ENCODE measurements at regions not wholly inside any gene's neighbourhood (a gene's known extent, or its start where the extent isn't known, plus 50 kb on each side); places are given as distances from the start of the nearest gene placed in this dataset.

DNA sequence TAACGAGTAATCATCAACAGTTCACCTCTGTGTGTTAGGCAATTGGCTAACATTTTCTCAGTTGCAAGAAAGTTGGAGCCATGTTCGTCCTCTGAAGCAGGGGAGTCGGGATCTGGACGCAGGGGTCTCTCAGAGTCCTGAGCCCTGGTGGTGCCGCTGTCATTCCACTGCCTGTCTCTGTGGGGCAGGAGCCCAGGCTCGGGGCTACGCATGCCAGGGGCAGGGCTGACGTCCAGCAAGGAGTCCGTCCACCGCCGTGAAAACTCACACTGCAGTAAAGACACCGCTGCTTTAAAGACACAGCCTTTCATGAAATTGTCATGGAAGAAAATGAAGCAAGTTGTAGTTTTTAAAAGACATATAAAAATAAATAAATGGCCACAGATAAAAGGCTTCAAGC is 571.1 kb upstream of the SOX11 start:
- Histone ChIP-seq H3K4me3 (no peak overlapping the region), H3K9me3 (no peaks in the 10 kb centered on the region), H3K27ac (no peak overlapping the region), H3K27me3 (no peaks in the 10 kb centered on the region), H3K36me3 (ENCODE audit: low read depth, missing control alignments) (no peaks in the 10 kb centered on the region), H3K4me1 (no peaks in the 10 kb centered on the region)
- intact Hi-C loops (cut with DNase I; ENCODE audit: low total_unique reads): no loop called here
- no peak for DNase-seq
- TF ChIP-seq, protein P1, sequence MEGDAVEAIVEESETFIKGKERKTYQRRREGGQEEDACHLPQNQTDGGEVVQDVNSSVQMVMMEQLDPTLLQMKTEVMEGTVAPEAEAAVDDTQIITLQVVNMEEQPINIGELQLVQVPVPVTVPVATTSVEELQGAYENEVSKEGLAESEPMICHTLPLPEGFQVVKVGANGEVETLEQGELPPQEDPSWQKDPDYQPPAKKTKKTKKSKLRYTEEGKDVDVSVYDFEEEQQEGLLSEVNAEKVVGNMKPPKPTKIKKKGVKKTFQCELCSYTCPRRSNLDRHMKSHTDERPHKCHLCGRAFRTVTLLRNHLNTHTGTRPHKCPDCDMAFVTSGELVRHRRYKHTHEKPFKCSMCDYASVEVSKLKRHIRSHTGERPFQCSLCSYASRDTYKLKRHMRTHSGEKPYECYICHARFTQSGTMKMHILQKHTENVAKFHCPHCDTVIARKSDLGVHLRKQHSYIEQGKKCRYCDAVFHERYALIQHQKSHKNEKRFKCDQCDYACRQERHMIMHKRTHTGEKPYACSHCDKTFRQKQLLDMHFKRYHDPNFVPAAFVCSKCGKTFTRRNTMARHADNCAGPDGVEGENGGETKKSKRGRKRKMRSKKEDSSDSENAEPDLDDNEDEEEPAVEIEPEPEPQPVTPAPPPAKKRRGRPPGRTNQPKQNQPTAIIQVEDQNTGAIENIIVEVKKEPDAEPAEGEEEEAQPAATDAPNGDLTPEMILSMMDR (IDR thresholded peaks at IDR 0.05): no peak
- no peak for TF ChIP-seq POLR2A (IDR thresholded peaks at IDR 0.05)
- 25 to 34% methylated on average over 11 to 12 of the region's 12 CpGs for whole genome bisulfite sequencing, 2 donors

DNA sequence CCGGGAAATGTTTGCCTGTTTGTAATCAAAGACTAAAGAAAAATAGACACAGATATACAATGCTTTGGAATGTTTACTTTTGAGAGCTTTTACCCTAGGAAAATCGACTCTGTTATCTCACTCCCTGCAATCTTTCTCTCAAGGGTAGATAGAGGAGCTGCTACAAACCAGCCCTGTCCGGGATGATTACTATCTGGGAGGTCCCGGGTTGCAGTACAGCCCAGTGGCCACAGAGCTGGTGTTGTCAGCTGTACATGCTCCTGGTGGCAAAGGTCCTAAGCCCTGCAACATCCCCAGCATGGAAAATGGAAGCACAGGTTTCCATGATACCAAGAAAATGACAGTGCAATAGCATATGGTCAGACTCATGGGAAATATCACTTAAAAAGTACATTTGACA is 570.5 kb upstream of the SOX11 start:
- Histone ChIP-seq H3K4me1 (no peaks in the 10 kb centered on the region), H3K9me3 (no peaks in the 10 kb centered on the region), H3K36me3 (ENCODE audit: low read depth, missing control alignments) (no peaks in the 10 kb centered on the region), H3K27ac (no peak overlapping the region), H3K4me3 (no peak overlapping the region), H3K27me3 (no peaks in the 10 kb centered on the region)
- WGBS, 2 donors: 13 to 19% methylated on average over 4 of the region's 4 CpGs
- DNase-seq: no peak
- intact Hi-C loops (cut with DNase I; ENCODE audit: low total_unique reads): no loop called here
- no peak for TF ChIP-seq POLR2A (IDR thresholded peaks at IDR 0.05)
- TF ChIP-seq, protein P1 (IDR thresholded peaks at IDR 0.05): no peak

DNA sequence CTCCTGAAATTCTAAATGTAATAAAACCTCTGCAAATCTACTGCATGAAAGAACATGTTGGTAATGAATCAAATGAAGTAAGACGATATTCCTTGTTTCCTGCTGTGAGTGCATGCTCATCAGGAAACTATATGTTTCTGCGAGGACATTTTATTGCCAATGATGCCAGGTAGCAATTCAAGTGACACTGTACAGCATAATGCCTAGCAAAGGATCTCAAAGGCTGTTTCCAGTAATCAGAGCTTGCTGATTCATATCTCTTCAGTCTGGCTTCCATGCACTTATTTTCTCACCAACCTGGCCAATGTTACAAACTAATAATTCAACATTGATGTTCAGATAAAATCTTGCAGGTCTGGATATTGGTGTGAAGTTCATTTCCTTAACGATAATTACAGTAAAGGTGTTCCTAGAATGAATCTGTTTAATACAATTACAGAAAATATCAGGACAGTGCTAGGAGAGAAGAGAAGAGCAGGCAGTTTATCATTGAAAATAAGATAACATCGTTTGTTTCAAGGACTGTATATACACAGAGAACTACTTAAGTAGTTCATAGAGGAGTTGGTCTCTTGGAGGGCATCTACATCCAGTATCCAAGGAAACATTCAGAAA is 568.5 kb upstream of the SOX11 start:
- intact Hi-C loops (cut with DNase I; ENCODE audit: low total_unique reads): no loop called here
- Histone ChIP-seq H3K4me3 (no peak overlapping the region), H3K9me3 (no peaks in the 10 kb centered on the region), H3K27me3 (no peaks in the 10 kb centered on the region), H3K36me3 (ENCODE audit: low read depth, missing control alignments) (no peaks in the 10 kb centered on the region), H3K4me1 (no peaks in the 10 kb centered on the region), H3K27ac (no peak overlapping the region)
- WGBS, 2 donors: 65 to 78% methylated on average over 4 of the region's 4 CpGs
- TF ChIP-seq, protein P1 (IDR thresholded peaks at IDR 0.05): no peak
- no peak for DNase-seq

DNA sequence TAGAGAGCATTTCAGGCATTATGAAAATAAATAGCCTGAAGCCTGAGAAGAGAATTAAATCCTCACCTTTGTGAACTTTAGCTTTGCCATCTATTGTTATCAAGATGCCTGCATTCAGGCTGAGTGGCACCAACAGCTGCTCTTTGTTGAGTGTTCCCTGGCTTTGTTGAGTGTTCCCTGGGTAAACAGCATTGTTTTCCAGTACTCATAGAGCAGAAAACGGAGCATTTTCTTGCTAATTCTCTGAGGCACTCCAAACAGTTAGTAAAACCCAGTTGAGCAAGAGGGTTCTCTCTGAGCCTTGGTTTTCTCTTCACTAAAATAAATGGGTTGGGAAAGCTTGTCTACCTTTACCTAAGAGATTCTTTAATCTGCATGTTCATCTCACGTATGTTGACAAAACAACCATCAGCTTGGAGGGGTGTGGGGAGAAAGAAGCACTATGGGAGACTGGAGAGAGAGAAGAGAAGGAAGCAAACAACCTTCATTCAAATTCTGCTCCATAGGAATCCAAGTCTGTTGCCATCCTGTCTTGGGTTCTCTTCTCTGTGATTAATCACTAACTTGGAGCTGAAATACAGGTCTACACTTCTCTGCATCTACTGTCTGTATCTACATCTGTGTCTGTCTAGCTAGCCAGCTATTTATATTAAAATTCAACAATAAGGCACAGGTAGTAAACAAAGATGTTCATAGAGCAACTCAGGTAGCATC is 567.0 kb upstream of the SOX11 start:
- no peaks in the 10 kb centered on the region for H3K27me3 ChIP-seq

More for the DNA sequence above, 567.0 kb upstream of the SOX11 start:
- Histone ChIP-seq H3K4me1 (no peaks in the 10 kb centered on the region), H3K4me3 (no peak overlapping the region), H3K27ac (no peak overlapping the region), H3K36me3 (ENCODE audit: low read depth, missing control alignments) (no peaks in the 10 kb centered on the region), H3K9me3 (no peaks in the 10 kb centered on the region)
- TF ChIP-seq POLR2A (IDR thresholded peaks at IDR 0.05): no peak
- TF ChIP-seq, protein P1 (IDR thresholded peaks at IDR 0.05): no peak
- intact Hi-C loops (cut with DNase I; ENCODE audit: low total_unique reads): no loop called here
- no peak for DNase-seq
- WGBS, 2 donors: 93 to 96% methylated on average over 2 of the region's 2 CpGs
